HL-60 (cell line): ENCODE measurements at regions not wholly inside any gene's neighbourhood (a gene's known extent, or its start where the extent isn't known, plus 50 kb on each side); places are given as distances from the start of the nearest gene placed in this dataset.

Source experiments
- DNase-seq, 2 experiments: peaks; one replicate each; pipeline ENCODE4 v3.0.0-alpha.2; 2010 to 2020; ENCODE audit warnings: low read depth in 1 of 2, low spot score in 1 of 2
- H3K27ac ChIP-seq: fragments of 250-450 bp; sonication (Bioruptor Pico); replicated peaks from 2 replicates; pipeline ENCODE4 v1.5.1; 2020; ENCODE audit warnings: mild to moderate bottlenecking, moderate library complexity
- H3K27me3 ChIP-seq: fragments of 250-450 bp; sonication (Bioruptor Pico); 2 replicates; pipeline ENCODE4 v1.5.1; 2021; ENCODE audit warnings: mild to moderate bottlenecking, moderate library complexity; ENCODE audit not compliant: insufficient read depth, poor library complexity, severe bottlenecking
- H3K4me3 ChIP-seq: replicated peaks from 2 replicates; pipeline ENCODE4 v1.5.1; 2011; ENCODE audit warnings: mild to moderate bottlenecking, control low read depth, low read length; ENCODE audit not compliant: insufficient read depth
- GABPA ChIP-seq: IDR thresholded peaks from 2 replicates; pipeline ENCODE4 v1.6.1; 2012; ENCODE audit warnings: low read depth
- POLR2AphosphoS5 ChIP-seq: IDR thresholded peaks from 2 replicates; pipeline ENCODE4 v1.6.1; 2012; ENCODE audit warnings: low read depth
- SPI1 ChIP-seq: IDR thresholded peaks from 2 replicates; pipeline ENCODE4 v1.6.1; 2012; ENCODE audit warnings: low read depth, mild to moderate bottlenecking, borderline replicate concordance
- TF ChIP-seq, protein P1 (sequence below): IDR thresholded peaks from one replicate; pipeline ENCODE4 v1.5.1; 2011; ENCODE audit warnings: low read length, control low read depth, inconsistent platforms; ENCODE audit not compliant: insufficient read depth
- TF ChIP-seq, protein P2 (sequence below): IDR thresholded peaks from 2 replicates; pipeline ENCODE4 v1.6.1; 2012; ENCODE audit warnings: low read depth; ENCODE audit not compliant: insufficient replicate concordance

DNA sequence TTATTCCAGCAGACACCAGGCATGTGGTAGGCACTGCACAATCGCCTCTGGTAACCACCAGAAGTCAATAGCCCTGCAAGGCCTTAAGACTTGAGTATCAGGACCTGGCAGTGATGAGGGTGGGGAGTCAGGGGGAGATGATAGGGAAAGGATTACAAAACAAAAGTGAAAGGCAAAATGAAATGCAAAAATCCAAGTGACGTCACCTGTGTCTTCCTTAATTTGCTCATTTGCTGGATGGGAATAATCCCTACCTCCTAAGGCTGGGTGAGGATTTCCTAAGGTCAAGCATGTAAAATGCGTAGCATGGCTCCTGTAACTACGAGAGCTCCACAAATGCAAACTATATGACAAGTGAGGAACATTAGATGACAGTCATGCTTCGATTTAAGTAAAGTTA, 58.4 kb downstream of the FOXI1 start:
- no peaks in the 10 kb centered on the region for H3K27me3 ChIP-seq
- H3K4me3 ChIP-seq, result no peak overlapping the region
- no peak overlapping the region for H3K27ac ChIP-seq
- no peak for DNase-seq
- TF ChIP-seq, protein P1, sequence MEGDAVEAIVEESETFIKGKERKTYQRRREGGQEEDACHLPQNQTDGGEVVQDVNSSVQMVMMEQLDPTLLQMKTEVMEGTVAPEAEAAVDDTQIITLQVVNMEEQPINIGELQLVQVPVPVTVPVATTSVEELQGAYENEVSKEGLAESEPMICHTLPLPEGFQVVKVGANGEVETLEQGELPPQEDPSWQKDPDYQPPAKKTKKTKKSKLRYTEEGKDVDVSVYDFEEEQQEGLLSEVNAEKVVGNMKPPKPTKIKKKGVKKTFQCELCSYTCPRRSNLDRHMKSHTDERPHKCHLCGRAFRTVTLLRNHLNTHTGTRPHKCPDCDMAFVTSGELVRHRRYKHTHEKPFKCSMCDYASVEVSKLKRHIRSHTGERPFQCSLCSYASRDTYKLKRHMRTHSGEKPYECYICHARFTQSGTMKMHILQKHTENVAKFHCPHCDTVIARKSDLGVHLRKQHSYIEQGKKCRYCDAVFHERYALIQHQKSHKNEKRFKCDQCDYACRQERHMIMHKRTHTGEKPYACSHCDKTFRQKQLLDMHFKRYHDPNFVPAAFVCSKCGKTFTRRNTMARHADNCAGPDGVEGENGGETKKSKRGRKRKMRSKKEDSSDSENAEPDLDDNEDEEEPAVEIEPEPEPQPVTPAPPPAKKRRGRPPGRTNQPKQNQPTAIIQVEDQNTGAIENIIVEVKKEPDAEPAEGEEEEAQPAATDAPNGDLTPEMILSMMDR, result no peak
- TF ChIP-seq GABPA, result no peak
- TF ChIP-seq POLR2AphosphoS5, result no peak
- TF ChIP-seq, protein P2, sequence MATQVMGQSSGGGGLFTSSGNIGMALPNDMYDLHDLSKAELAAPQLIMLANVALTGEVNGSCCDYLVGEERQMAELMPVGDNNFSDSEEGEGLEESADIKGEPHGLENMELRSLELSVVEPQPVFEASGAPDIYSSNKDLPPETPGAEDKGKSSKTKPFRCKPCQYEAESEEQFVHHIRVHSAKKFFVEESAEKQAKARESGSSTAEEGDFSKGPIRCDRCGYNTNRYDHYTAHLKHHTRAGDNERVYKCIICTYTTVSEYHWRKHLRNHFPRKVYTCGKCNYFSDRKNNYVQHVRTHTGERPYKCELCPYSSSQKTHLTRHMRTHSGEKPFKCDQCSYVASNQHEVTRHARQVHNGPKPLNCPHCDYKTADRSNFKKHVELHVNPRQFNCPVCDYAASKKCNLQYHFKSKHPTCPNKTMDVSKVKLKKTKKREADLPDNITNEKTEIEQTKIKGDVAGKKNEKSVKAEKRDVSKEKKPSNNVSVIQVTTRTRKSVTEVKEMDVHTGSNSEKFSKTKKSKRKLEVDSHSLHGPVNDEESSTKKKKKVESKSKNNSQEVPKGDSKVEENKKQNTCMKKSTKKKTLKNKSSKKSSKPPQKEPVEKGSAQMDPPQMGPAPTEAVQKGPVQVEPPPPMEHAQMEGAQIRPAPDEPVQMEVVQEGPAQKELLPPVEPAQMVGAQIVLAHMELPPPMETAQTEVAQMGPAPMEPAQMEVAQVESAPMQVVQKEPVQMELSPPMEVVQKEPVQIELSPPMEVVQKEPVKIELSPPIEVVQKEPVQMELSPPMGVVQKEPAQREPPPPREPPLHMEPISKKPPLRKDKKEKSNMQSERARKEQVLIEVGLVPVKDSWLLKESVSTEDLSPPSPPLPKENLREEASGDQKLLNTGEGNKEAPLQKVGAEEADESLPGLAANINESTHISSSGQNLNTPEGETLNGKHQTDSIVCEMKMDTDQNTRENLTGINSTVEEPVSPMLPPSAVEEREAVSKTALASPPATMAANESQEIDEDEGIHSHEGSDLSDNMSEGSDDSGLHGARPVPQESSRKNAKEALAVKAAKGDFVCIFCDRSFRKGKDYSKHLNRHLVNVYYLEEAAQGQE, result no peak
- no peak for TF ChIP-seq SPI1

DNA sequence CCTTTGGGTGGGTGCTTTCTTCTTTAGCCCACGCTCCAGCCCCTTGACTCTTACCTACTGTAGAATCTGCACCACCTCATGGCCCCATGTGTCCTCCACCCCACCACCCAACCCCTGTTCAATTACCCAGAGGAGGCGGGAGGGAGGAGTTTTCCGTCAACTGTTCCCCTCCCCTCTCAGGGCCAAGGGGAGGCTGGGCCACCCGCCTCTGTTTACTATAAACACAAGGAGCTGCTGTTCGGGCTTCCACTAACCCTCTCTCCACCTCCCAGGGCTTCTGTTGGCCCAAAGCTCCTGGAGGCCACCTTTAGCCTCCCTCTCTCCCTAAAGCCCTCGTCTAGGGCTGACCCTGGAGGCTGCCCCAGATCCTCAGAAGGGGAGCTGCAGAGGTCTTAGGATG, 59.2 kb downstream of the FOXI1 start:
- no peak for DNase-seq
- Histone ChIP-seq H3K27ac (no peak overlapping the region), H3K27me3 (peaks cover 3% of the 10 kb centered on the region), H3K4me3 (no peak overlapping the region)
- no peak for TF ChIP-seq POLR2AphosphoS5
- no peak for TF ChIP-seq SPI1
- TF ChIP-seq, protein P1, result no peak
- TF ChIP-seq GABPA, result no peak
- TF ChIP-seq, protein P2, result no peak

DNA sequence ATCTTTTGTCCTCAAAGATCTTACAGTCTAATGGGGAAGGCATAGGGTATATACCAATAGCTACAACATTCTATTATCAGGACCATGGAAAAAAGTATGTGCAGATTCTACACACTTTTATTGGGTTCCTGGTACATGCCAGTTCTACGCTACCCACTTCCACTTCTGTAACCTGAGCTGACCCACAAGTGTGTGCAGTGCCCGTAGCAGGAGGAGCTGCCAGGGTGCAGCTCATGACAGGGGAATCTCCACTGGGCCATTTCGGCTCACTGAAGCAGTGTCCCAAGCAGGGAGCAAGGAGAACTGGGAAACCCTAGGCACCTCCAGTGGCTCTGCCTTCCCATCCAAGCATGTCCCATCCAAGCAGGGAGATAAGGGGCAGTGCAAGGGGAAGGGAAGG, 60.4 kb downstream of the FOXI1 start:
- no peak overlapping the region for H3K4me3 ChIP-seq
- peaks cover 3% of the 10 kb centered on the region for H3K27me3 ChIP-seq
- no peak for TF ChIP-seq POLR2AphosphoS5
- TF ChIP-seq, protein P1, result no peak
- TF ChIP-seq GABPA, result no peak
- no peak for TF ChIP-seq SPI1
- TF ChIP-seq, protein P2, result no peak
- DNase-seq, result no peak
- no peak overlapping the region for H3K27ac ChIP-seq
